T-helper 2 cell (primary cell): ENCODE measurements at regions not wholly inside any gene's neighbourhood (a gene's known extent, or its start where the extent isn't known, plus 50 kb on each side); places are given as distances from the start of the nearest gene placed in this dataset.
A peak's percentile ranks its signal among the peaks of the same experiment; 100 is the strongest.
"Not testable (repeated sequence)": the region's sequence is repeated elsewhere in the genome, so short reads cannot be mapped to it uniquely, and the experiment has no call there.

ENCODE experiments used
- DNase-seq, 5 experiments: peaks; one replicate each; pipeline versions ENCODE4 v3.0.0 to v3.0.0-alpha.2; 2012 to 2022

DNA sequence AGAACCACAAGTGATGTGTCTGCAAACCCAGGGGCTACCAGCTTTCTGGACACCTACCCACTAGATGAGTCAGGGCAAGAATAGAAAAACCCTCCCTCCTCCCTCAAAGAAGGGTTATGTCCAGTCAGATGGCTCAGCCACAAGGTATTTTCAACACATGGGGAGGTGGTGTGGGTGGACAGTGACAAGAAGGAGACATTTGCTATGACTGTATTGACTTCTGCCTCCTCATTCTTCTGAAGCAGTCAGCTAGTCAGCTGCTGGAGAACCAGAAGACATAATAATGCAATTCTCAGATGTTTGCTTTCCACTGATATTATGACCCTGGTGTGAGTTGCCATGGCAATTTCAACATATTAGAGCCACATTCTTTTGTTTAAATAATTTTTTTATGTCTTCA, 66.7 kb upstream of the GOLGA8B start:
- DNase-seq, result no peak

- DNase-seq, result no peak
Measured at GRCh38 chr15:34648294-34648631, 64.8 kb upstream of the GOLGA8B start.

- DNase-seq, result peak in 1 of 5 experiments; percentile 1
Measured at GRCh38 chr15:34647569-34648293, 64.3 kb upstream of the GOLGA8B start.

- DNase-seq, result no peak
Measured at GRCh38 chr15:34646918-34647317, 63.5 kb upstream of the GOLGA8B start.

DNA sequence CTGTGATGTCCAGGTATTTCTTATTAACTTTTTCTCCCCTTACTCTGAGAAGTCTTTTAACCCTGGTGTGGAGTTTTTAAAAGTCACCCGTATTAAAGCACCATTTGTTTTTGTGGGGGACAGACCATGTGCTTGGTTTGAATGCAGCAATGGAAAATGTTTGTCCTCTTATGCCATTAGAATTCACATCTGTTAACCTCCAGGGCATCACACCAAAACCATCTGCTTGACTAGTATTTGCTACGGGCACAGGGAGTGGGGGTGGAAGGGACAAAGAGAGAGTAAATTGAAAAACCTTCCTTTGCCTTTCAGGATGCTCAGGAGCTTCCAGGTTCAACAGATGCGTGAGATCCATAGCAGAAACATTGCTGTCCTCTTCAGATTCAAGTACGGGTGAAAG, 61.4 kb upstream of the GOLGA8B start:
- DNase-seq, result no peak

GRCh38 chr15:34644061-34644460, 60.6 kb upstream of the GOLGA8B start:
- no peak for DNase-seq

DNA sequence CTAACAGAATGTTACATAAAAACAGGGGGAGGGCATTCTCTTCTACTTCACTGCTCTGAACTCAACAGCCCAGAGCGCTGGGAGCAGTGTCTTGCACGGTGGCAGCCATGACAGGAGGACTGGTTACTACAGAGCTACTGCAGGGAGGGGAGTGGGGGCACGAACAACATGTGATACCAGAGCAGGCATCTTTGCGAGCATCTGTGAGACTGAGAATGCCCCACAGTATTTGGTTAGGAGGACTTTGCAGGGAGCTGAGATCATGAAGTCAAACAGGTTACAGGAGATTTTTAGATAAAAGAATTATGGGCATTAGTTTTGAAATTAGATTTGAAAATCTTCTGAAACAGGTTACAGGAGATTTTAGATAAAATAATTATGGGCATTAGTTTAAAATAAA, 58.8 kb upstream of the GOLGA8B start:
- no peak for DNase-seq

- DNase-seq, result no peak
Measured at GRCh38 chr15:34640661-34641060, 57.2 kb upstream of the GOLGA8B start.

DNA sequence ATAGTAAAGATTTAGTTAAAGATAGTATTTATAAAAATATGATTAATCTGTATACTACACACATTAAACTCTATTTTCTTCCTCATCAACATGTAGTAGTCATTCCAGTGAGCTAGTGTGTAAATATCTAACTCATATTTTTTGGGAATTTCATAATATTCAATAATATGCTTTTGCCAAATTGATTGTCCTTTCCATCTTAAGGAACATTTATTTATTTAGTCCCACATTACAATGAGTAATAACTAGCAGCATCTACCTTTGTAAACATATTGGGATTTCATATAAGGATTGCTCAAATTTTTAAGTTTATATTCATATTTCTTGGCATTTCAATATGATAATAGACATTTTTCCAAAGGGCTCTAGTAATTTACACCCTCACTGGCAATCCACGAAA, 53.9 kb upstream of the GOLGA8B start:
- DNase-seq, result no peak

- DNase-seq, result not testable (repeated sequence)
Measured at GRCh38 chr15:34633602-34634001, 50.2 kb upstream of the GOLGA8B start.
